ENCODE measurements at regions not wholly inside any gene's neighbourhood (a gene's known extent, or its start where the extent isn't known, plus 50 kb on each side); places are given as distances from the start of the nearest gene placed in this dataset.

- H3K4me2 ChIP-seq (ENCODE audit: low read length), result no peak overlapping the region
- H3K9me2 ChIP-seq (ENCODE audit: insufficient read depth, low read length), result no peaks in the 10 kb centered on the region
- H3K79me2 ChIP-seq (replicated peaks; ENCODE audit: insufficient read depth, low read length), result no peaks in the 10 kb centered on the region
- H4K20me1 ChIP-seq (ENCODE audit: insufficient read depth), result no peaks in the 10 kb centered on the region
- no peaks in the 10 kb centered on the region for H3K9me3 ChIP-seq (ENCODE audit: low read length)
- no peak overlapping the region for H2AFZ ChIP-seq (ENCODE audit: low read depth, low read length)
- no peak overlapping the region for H3K9ac ChIP-seq (ENCODE audit: low read length)
- TF ChIP-seq RAD21 (conservative IDR thresholded peaks at IDR 0.05), result no peak
- TF ChIP-seq MXI1 (conservative IDR thresholded peaks at IDR 0.05; ENCODE audit: poor library complexity, severe bottlenecking), result no peak
- no peak for TF ChIP-seq EZH2 (IDR thresholded peaks at IDR 0.05; ENCODE audit: borderline replicate concordance, insufficient read depth, low read length, poor library complexity, severe bottlenecking)
- no peak for TF ChIP-seq EP300 (conservative IDR thresholded peaks at IDR 0.05; ENCODE audit: poor library complexity, severe bottlenecking)
- TF ChIP-seq POLR2AphosphoS5 (IDR thresholded peaks at IDR 0.05), result no peak
- no peaks in the 10 kb centered on the region for H3F3A ChIP-seq (ENCODE audit: insufficient read depth, low read length, poor library complexity, severe bottlenecking)
- H3K4me3 ChIP-seq (ENCODE audit: low read length), result no peak overlapping the region
- H3K27ac ChIP-seq (ENCODE audit: low read length), result no peak overlapping the region
- H3K36me3 ChIP-seq (ENCODE audit: insufficient read depth, low read length), result no peaks in the 10 kb centered on the region
- H3K27me3 ChIP-seq (ENCODE audit: insufficient read depth, low read depth, low read length), result no peaks in the 10 kb centered on the region
Measured at GRCh38 chr9:1456301-1457024, 406.3 kb downstream of the DMRT2 start.

- Histone ChIP-seq H3F3A (ENCODE audit: insufficient read depth, low read length, poor library complexity, severe bottlenecking) (no peaks in the 10 kb centered on the region), H3K27ac (ENCODE audit: low read length) (no peak overlapping the region), H3K9ac (ENCODE audit: low read length) (no peak overlapping the region), H3K9me3 (ENCODE audit: low read length) (no peaks in the 10 kb centered on the region), H2AFZ (ENCODE audit: low read depth, low read length) (no peak overlapping the region), H3K9me2 (ENCODE audit: insufficient read depth, low read length) (no peaks in the 10 kb centered on the region), H3K36me3 (ENCODE audit: insufficient read depth, low read length) (no peaks in the 10 kb centered on the region), H3K4me2 (ENCODE audit: low read length) (no peak overlapping the region), H3K79me2 (replicated peaks; ENCODE audit: insufficient read depth, low read length) (no peaks in the 10 kb centered on the region), H4K20me1 (ENCODE audit: insufficient read depth) (no peaks in the 10 kb centered on the region), H3K4me3 (ENCODE audit: low read length) (no peak overlapping the region), H3K27me3 (ENCODE audit: insufficient read depth, low read depth, low read length) (no peaks in the 10 kb centered on the region)
- TF ChIP-seq SMC3 (conservative IDR thresholded peaks at IDR 0.05; ENCODE audit: poor library complexity) (no peak), TAF1 (IDR thresholded peaks at IDR 0.05; ENCODE audit: low read depth) (no peak)
Measured at GRCh38 chr9:1457460-1457859, 407.3 kb downstream of the DMRT2 start.

- no peaks in the 10 kb centered on the region for H3K9me2 ChIP-seq (ENCODE audit: insufficient read depth, low read length)
Measured at GRCh38 chr9:1458503-1458902, 408.3 kb downstream of the DMRT2 start.

More at GRCh38 chr9:1458503-1458902, 408.3 kb downstream of the DMRT2 start:
- H3K79me2 ChIP-seq (replicated peaks; ENCODE audit: insufficient read depth, low read length), result no peaks in the 10 kb centered on the region
- no peak overlapping the region for H3K4me2 ChIP-seq (ENCODE audit: low read length)
- no peak overlapping the region for H3K9ac ChIP-seq (ENCODE audit: low read length)
- no peaks in the 10 kb centered on the region for H3K27me3 ChIP-seq (ENCODE audit: insufficient read depth, low read depth, low read length)
- no peaks in the 10 kb centered on the region for H3K36me3 ChIP-seq (ENCODE audit: insufficient read depth, low read length)
- no peak overlapping the region for H2AFZ ChIP-seq (ENCODE audit: low read depth, low read length)
- no peak overlapping the region for H3K4me3 ChIP-seq (ENCODE audit: low read length)
- H4K20me1 ChIP-seq (ENCODE audit: insufficient read depth), result no peaks in the 10 kb centered on the region
- TF ChIP-seq EP300 (conservative IDR thresholded peaks at IDR 0.05; ENCODE audit: poor library complexity, severe bottlenecking) (no peak), CTCF (IDR thresholded peaks at IDR 0.05; ENCODE audit: poor library complexity, severe bottlenecking) (no peak)
- no peaks in the 10 kb centered on the region for H3F3A ChIP-seq (ENCODE audit: insufficient read depth, low read length, poor library complexity, severe bottlenecking)
- no peak overlapping the region for H3K27ac ChIP-seq (ENCODE audit: low read length)
- no peaks in the 10 kb centered on the region for H3K9me3 ChIP-seq (ENCODE audit: low read length)

Data from neural cell (in vitro differentiated cells).